WTC11 (cell line): ENCODE measurements at regions not wholly inside any gene's neighbourhood (a gene's known extent, or its start where the extent isn't known, plus 50 kb on each side); places are given as distances from the start of the nearest gene placed in this dataset.

Experiments
- ATAC-seq: fragments of 200-7000 bp; cut with Tn5 transposase; 2 replicates; pipeline ENCODE4 v1.10.0; 2021; ENCODE audit warnings: mild to moderate bottlenecking, moderate library complexity
- CTCF ChIA-PET: fragments of 300-600 bp; sonication (Branson Sonifier 250); formaldehyde crosslinking; loops from one replicate; lab custom pipeline; 2021; ENCODE audit warnings: antibody characterized with exemption; lab: Charles Lee
- POLR2A ChIA-PET: fragments of 350-600 bp; sonication (Branson Sonifier 250); formaldehyde crosslinking; loops from one replicate; lab custom pipeline; 2021; ENCODE audit warnings: antibody characterized with exemption; lab: Charles Lee
- DNase-seq: peaks from one replicate; pipeline ENCODE4 v3.0.0; 2021; ENCODE audit warnings: low spot score
- H3K27ac Mint-ChIP-seq: 2 replicates; pipeline ENCODE4 v1.8.0; 2021; ENCODE audit warnings: mixed read lengths
- H3K27me3 Mint-ChIP-seq: 2 replicates; pipeline ENCODE4 v1.8.0; 2021; ENCODE audit warnings: low read depth, mild to moderate bottlenecking, moderate library complexity, mixed read lengths
- H3K36me3 Mint-ChIP-seq: 2 replicates; pipeline ENCODE4 v1.8.0; 2021; ENCODE audit warnings: mixed read lengths
- H3K4me1 Mint-ChIP-seq: 2 replicates; pipeline ENCODE4 v1.8.0; 2022; ENCODE audit warnings: mixed read lengths
- H3K4me3 Mint-ChIP-seq: 2 replicates; pipeline ENCODE4 v1.8.0; 2021; ENCODE audit warnings: mild to moderate bottlenecking, moderate library complexity, mixed read lengths
- H3K9me3 Mint-ChIP-seq: 2 replicates; pipeline ENCODE4 v1.8.0; 2021; ENCODE audit warnings: mixed read lengths
- ATF1 ChIP-seq: sonication (generic); formaldehyde crosslinking; IDR thresholded peaks from 2 replicates; pipeline ENCODE4 v1.8.1; 2023; ENCODE audit warnings: mild to moderate bottlenecking, moderate library complexity, missing genetic modification reagents
- ELF4 ChIP-seq: sonication (generic); formaldehyde crosslinking; IDR thresholded peaks from 2 replicates; pipeline ENCODE4 v1.8.1; 2022; ENCODE audit warnings: low read depth, mild to moderate bottlenecking, moderate library complexity, missing genetic modification reagents
- ESRRA ChIP-seq: sonication (generic); formaldehyde crosslinking; IDR thresholded peaks from 2 replicates; pipeline ENCODE4 v1.8.1; 2022; ENCODE audit warnings: mild to moderate bottlenecking, missing genetic modification reagents, borderline replicate concordance
- NR2C2 ChIP-seq: sonication (generic); formaldehyde crosslinking; IDR thresholded peaks from 2 replicates; pipeline ENCODE4 v1.8.0; 2022; ENCODE audit warnings: mild to moderate bottlenecking, missing genetic modification reagents
- RELA ChIP-seq: sonication (generic); formaldehyde crosslinking; IDR thresholded peaks from 2 replicates; pipeline ENCODE4 v1.8.1; 2022; ENCODE audit warnings: missing genetic modification reagents, mild to moderate bottlenecking, borderline replicate concordance
- TEAD4 ChIP-seq: sonication (generic); formaldehyde crosslinking; IDR thresholded peaks from 2 replicates; pipeline ENCODE4 v1.8.0; 2022; ENCODE audit warnings: mild to moderate bottlenecking, missing genetic modification reagents
- TP53 ChIP-seq: sonication (generic); formaldehyde crosslinking; IDR thresholded peaks from 2 replicates; pipeline ENCODE4 v1.8.1; 2023; ENCODE audit warnings: mild to moderate bottlenecking, missing genetic modification reagents
- TF ChIP-seq, protein P1 (sequence below): sonication (generic); formaldehyde crosslinking; IDR thresholded peaks from 2 replicates; pipeline ENCODE4 v1.8.0; 2023; ENCODE audit warnings: missing genetic modification reagents, mild to moderate bottlenecking, borderline replicate concordance
- TF ChIP-seq, protein P2 (sequence below): sonication (generic); formaldehyde crosslinking; IDR thresholded peaks from 2 replicates; pipeline ENCODE4 v1.8.0; 2023; ENCODE audit warnings: mild to moderate bottlenecking, missing genetic modification reagents
- TF ChIP-seq, protein P3 (sequence below): sonication (generic); formaldehyde crosslinking; IDR thresholded peaks from 2 replicates; pipeline ENCODE4 v1.8.0; 2022; ENCODE audit warnings: mild to moderate bottlenecking, missing genetic modification reagents
- TF ChIP-seq, protein P4 (sequence below): fragments of 200-600 bp; IDR thresholded peaks from 2 replicates; pipeline ENCODE4 v1.8.0; 2022; ENCODE audit warnings: antibody characterized with exemption

DNA sequence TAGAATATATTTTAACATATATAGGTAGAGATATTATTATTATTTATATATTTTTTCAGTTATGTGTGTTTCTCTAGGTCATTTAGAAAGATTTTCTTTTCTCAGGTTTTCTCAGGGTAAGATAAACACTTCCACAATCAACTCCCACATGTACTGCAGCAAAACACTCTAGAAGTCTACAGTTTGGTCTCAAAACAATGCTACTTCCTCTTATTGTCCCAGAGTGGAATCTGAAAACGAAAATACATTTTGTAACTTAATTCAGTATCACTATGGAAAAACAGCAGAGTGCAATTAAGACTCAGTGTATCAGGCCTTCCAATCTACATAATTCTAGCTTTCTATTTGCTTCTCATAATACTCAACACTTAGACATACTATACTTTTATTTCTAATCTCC lies 190.1 kb upstream of the SLC35G4 start (continued):
- TF ChIP-seq, protein P1, sequence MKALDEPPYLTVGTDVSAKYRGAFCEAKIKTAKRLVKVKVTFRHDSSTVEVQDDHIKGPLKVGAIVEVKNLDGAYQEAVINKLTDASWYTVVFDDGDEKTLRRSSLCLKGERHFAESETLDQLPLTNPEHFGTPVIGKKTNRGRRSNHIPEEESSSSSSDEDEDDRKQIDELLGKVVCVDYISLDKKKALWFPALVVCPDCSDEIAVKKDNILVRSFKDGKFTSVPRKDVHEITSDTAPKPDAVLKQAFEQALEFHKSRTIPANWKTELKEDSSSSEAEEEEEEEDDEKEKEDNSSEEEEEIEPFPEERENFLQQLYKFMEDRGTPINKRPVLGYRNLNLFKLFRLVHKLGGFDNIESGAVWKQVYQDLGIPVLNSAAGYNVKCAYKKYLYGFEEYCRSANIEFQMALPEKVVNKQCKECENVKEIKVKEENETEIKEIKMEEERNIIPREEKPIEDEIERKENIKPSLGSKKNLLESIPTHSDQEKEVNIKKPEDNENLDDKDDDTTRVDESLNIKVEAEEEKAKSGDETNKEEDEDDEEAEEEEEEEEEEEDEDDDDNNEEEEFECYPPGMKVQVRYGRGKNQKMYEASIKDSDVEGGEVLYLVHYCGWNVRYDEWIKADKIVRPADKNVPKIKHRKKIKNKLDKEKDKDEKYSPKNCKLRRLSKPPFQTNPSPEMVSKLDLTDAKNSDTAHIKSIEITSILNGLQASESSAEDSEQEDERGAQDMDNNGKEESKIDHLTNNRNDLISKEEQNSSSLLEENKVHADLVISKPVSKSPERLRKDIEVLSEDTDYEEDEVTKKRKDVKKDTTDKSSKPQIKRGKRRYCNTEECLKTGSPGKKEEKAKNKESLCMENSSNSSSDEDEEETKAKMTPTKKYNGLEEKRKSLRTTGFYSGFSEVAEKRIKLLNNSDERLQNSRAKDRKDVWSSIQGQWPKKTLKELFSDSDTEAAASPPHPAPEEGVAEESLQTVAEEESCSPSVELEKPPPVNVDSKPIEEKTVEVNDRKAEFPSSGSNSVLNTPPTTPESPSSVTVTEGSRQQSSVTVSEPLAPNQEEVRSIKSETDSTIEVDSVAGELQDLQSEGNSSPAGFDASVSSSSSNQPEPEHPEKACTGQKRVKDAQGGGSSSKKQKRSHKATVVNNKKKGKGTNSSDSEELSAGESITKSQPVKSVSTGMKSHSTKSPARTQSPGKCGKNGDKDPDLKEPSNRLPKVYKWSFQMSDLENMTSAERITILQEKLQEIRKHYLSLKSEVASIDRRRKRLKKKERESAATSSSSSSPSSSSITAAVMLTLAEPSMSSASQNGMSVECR (CRISPR knock-in tag): no peak
- no peak for TF ChIP-seq TP53 (CRISPR knock-in tag)
- TF ChIP-seq, all 79 proteins: peak for 0

DNA sequence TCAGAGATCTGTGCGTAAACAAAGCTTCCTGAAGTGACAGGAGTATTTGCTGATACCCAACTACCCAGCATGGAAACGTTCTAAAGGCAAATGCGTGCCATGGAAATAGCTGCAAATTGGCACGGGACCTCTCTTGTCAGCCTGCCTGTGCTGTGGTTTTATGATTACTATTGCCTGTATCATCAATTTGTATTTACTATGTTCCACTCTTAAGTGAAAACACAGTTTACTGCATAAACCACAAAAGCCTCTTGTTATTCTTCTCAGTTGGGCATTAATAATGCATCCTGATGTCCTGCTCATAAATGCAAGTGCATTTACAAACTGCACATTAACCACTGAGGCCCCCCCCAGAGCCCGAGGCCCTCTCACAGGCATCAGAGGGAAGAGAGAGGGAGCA lies 196.6 kb upstream of the SLC35G4 start:
- H3K36me3 Mint-ChIP-seq: no peaks in the 10 kb centered on the region
- no peak overlapping the region for H3K4me3 Mint-ChIP-seq
- no peaks in the 10 kb centered on the region; the same call in 1 of the 2 replicates for H3K27me3 Mint-ChIP-seq
- H3K4me1 Mint-ChIP-seq: peaks cover 11% of the 10 kb centered on the region
- DNase-seq: no peak
- TF ChIP-seq, protein P2, sequence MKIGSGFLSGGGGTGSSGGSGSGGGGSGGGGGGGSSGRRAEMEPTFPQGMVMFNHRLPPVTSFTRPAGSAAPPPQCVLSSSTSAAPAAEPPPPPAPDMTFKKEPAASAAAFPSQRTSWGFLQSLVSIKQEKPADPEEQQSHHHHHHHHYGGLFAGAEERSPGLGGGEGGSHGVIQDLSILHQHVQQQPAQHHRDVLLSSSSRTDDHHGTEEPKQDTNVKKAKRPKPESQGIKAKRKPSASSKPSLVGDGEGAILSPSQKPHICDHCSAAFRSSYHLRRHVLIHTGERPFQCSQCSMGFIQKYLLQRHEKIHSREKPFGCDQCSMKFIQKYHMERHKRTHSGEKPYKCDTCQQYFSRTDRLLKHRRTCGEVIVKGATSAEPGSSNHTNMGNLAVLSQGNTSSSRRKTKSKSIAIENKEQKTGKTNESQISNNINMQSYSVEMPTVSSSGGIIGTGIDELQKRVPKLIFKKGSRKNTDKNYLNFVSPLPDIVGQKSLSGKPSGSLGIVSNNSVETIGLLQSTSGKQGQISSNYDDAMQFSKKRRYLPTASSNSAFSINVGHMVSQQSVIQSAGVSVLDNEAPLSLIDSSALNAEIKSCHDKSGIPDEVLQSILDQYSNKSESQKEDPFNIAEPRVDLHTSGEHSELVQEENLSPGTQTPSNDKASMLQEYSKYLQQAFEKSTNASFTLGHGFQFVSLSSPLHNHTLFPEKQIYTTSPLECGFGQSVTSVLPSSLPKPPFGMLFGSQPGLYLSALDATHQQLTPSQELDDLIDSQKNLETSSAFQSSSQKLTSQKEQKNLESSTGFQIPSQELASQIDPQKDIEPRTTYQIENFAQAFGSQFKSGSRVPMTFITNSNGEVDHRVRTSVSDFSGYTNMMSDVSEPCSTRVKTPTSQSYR (CRISPR knock-in tag): no peak
- no peak for TF ChIP-seq ATF1 (CRISPR knock-in tag)
- no peak for TF ChIP-seq NR2C2 (CRISPR knock-in tag)
- no peak for TF ChIP-seq RELA (CRISPR knock-in tag)
- TF ChIP-seq ESRRA (CRISPR knock-in tag): no peak
- TF ChIP-seq, protein P3, sequence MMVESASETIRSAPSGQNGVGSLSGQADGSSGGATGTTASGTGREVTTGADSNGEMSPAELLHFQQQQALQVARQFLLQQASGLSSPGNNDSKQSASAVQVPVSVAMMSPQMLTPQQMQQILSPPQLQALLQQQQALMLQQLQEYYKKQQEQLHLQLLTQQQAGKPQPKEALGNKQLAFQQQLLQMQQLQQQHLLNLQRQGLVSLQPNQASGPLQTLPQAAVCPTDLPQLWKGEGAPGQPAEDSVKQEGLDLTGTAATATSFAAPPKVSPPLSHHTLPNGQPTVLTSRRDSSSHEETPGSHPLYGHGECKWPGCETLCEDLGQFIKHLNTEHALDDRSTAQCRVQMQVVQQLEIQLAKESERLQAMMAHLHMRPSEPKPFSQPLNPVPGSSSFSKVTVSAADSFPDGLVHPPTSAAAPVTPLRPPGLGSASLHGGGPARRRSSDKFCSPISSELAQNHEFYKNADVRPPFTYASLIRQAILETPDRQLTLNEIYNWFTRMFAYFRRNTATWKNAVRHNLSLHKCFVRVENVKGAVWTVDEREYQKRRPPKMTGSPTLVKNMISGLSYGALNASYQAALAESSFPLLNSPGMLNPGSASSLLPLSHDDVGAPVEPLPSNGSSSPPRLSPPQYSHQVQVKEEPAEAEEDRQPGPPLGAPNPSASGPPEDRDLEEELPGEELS (CRISPR knock-in tag): no peak
- TF ChIP-seq, protein P4, sequence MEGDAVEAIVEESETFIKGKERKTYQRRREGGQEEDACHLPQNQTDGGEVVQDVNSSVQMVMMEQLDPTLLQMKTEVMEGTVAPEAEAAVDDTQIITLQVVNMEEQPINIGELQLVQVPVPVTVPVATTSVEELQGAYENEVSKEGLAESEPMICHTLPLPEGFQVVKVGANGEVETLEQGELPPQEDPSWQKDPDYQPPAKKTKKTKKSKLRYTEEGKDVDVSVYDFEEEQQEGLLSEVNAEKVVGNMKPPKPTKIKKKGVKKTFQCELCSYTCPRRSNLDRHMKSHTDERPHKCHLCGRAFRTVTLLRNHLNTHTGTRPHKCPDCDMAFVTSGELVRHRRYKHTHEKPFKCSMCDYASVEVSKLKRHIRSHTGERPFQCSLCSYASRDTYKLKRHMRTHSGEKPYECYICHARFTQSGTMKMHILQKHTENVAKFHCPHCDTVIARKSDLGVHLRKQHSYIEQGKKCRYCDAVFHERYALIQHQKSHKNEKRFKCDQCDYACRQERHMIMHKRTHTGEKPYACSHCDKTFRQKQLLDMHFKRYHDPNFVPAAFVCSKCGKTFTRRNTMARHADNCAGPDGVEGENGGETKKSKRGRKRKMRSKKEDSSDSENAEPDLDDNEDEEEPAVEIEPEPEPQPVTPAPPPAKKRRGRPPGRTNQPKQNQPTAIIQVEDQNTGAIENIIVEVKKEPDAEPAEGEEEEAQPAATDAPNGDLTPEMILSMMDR: no peak
- TF ChIP-seq ELF4 (CRISPR knock-in tag): no peak
- TF ChIP-seq TEAD4 (CRISPR knock-in tag): no peak
- TF ChIP-seq, protein P1 (CRISPR knock-in tag): no peak
- POLR2A ChIA-PET: no interaction called here
- CTCF ChIA-PET: interaction anchor here (0.9 to 2.5 kb wide), 5 partner anchors 14 to 140 kb away, joined by 3 to 10 read pairs (median 4); no protein-coding TSS in a partner anchor
- ATAC-seq: no peak
- H3K9me3 Mint-ChIP-seq: no peaks in the 10 kb centered on the region
- H3K27ac Mint-ChIP-seq: no peak overlapping the region
